ENCODE measurements at regions not wholly inside any gene's neighbourhood (a gene's known extent, or its start where the extent isn't known, plus 50 kb on each side); places are given as distances from the start of the nearest gene placed in this dataset.
"Not testable (repeated sequence)": the region's sequence is repeated elsewhere in the genome, so short reads cannot be mapped to it uniquely, and the experiment has no call there.

DNA sequence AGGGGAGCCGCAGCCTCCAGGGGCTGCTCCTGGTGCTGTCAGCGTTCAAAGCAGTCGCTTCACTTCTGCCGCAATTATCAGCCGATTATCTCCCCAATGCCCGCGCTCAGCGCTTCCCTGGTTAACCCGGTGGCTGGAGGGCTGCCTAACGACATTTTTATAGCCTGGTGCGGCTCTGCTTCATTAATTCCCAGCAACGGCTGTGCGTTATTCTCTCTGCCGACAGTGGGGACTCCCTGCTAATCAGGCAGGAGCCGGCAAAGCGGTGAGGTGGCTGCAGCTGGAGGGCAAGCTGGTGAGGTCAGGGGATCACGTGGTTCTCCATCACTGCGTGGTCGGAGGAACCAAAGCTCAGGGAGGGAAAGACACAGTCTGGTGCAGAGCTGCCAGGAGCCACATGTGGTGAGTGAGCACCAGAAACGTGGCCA is 62.9 kb downstream of the GLRX5 start:
- peak; percentile 54 for DNase-seq

DNA sequence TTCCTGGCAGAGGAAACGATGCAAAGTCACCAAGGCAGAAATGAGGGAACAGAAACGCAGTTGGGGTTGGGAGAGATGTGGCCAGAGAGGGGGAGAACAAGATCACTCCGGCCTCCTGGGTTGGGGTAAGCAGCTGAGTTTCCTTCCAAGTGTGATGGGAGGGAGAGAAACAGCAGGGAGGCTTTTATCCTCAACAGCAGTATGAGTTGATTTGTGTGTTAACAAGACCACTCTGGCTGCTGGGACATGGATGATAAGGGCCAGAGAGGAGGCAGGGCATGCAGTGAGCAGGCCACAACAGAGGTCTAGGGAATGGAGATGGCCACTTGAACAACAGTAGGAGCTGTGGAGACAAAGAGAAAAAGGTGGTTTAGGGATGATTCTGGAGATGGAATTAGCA is 66.8 kb downstream of the GLRX5 start:
- DNase-seq: no peak

DNA sequence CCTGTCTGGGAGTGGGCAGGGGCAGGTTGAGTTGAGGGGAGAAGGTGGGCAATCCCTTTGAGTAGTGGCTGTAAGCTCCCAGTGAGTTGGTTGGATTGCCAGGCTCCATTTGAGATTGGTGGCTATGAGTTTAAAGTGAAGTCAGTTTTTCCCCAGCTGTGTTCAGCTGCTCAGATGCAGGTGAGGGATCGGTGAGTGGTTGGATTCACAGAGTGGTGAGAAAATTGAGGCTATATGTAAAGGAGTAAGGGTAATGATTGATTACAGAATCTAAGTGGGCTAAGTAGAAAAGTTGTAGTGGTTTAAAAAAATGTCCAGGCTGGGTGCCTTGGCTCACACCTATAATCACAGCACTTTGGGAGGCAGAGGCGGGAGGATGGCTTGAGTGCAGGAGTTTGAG is 68.6 kb downstream of the GLRX5 start:
- DNase-seq: no peak

DNA sequence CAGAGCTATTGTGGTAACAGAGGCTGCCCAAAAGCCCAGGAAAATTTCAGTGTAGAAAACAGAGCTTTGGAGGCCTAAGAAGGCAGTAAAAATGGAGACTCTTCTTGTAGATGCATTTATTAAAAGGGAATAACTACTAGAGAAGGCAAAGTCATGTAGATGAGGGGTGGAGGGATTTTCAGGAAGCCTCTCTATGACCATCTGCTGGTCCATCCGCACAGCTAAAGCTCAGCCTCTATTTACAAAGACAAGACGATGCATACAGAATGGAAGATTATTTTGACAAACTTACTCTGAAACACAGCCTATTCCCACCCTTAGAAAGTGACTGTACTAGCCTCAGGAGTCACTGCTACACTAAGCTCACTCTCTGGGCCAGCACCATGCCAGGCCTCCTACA is 71.4 kb downstream of the GLRX5 start:
- no peak for DNase-seq

DNA sequence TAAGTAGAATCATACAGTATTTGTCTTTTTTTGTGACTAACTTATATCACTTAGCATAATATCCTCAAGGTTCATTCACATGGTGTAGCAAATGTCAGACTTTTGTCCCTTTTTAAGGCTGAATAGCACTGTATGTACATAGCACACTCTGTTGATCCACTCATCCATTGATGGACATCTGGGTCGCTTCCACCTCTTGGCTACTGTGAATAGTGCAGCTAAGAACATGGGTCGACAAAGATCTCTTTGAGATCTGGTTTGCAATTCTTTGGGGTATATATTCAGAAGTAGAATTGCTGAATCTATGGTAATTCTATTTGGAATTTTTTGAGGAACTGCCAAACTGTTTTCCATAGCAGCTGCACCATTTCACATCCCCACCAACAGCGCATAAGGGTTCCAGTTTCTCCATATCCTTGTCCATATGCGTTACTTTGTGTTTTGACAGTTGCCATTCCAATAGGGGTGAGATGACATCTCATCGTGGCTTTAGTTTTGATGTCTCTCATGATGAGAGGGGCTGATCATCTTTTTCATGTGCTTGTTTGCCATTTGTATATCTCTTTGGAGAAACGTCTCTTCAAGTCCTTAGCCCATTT is 73.9 kb downstream of the GLRX5 start:
- no peak for DNase-seq

DNA sequence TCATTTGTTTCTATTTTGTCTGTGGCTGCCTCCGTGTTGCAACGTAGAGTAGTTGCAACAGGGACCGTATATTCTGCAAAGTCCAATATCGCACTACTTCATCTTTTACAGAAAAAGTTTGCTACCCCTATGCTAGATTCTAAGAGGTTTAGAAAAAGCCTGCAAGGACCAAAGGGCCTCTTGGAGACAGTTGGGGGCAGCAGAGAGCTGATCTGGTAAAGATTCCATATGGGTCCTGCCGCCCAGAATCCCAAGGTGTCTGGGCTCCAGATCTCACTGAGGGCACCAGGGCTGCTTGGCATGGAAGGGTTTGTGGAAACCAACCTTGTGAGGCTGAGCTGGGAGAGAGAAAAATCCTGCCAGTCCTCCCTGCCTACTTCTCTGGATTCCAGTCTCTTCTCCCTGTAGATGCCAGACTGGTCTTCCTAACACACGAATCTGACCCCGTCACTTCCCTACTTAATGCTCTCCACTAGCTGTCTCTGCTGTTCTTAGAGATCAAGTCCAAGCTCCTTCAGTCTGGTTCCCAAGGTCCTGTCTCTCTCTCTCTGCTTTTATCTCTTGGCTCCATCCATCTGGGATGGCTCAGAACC is 74.6 kb downstream of the GLRX5 start:
- peak; percentile 18 for DNase-seq

DNA sequence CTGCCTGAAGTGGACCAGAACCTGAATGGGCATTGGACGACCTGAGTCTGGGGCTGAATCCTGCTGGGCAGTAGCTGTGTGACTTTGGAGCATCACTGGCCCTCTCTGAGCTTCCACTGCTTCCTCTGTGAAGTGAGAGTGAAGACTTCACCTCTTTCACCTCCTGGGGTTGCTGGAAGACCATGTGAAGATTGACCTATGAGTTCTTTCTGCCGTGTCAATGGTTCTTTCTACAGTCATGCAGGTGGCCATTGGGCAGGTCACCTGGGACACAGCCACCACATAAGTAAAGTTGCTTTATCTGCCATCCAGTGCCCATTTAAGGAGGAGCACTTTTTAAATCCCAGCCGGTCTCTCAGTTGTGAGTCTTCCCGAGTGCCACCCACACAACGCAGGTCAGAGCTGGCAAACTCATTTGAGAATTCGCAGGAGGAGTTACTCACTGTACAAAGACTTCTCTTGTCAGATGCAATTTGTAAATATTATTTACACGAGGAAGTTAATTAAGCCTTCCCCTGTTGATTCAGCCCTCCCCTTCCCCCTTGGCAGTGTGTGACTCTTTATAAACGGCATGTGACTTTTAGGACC is 74.8 kb upstream of the TCL1B start:
- DNase-seq: no peak

DNA sequence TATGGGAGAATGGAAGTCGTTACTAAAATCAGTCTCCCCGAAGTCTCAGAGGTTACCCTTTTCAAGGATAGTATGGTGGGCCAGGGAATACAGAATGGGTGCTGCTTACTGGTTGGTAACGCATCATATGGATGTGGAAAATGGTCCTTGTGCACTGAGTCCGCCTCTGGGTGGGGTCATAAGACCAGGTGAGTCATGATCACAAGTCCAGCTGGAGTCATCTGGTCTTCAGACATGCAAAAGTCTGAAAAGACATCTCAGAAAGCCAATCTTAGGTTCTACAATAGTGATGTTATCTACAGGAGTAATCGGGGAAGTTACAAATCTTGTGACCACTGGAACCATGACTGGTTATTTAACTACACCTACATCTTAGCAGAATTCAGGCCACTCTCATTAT is 71.9 kb upstream of the TCL1B start:
- DNase-seq: no peak

DNA sequence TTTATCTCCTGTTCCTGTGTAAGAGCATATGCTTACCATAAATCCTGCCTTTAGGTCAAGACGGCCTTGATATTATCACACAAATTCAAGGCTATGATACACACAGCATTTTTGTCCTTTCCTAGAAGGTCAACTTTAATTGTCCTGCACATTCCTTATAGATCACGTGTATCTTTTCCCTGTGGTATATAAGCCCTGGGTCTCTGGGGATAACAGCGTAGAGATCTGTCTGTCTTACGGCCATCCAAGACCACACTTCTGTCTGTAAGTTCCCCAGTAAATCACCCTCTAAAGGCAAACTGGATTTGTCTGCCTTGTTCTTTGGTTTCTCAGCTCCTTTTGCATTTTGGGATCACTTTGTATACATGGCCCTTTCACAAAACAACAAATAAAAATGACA is 69.5 kb upstream of the TCL1B start:
- no peak for DNase-seq

DNA sequence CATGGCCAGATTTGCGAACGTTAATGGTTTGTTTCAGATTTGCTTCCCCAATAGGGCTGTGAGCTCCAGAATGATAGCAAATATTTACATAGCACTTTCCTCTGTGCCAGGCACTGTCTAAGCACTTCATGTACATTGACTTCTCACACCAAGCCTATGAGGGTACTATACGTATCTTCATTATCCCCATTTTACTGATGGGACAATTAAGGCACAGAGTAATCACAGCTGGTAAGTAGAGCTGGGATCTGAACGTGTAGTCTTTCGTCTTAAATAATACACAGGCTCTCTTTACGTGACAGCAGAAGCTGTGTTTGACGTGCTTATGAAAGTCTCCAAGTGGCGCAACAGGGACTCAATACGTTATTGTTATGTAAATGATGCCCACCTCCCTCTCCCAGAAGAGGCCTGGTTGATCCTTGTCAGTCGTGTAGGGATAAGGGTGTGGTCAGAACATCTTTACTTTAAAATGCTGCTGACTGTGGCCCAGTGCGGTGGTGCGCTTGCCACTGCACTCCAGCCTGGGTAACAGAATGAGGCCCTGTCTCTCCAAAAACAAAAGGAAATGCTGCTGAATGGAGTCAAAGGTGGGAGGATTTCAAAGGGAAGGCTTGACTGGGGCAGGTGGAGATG is 66.3 kb upstream of the TCL1B start:
- peak; percentile 25 for DNase-seq

DNA sequence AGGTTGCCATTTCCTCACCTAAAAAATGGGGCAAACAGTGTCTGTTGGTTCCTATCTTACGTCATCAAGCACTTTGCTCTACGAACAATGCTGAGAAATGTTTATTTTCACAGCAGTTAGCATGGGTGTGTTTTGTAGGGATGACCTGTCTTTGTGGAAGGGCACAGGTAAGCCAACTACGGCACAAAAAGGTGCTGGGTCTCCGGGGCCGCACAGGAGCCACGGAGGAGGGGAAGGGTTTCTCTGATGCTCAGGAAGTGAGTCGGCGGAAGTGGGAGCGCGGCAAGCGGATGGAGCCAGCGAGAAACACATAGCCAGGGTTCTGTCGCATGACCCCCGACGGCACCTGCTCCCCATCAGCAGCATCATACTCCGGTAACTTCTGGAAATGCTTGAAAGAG is 65.6 kb upstream of the TCL1B start:
- DNase-seq: peak; percentile 57

DNA sequence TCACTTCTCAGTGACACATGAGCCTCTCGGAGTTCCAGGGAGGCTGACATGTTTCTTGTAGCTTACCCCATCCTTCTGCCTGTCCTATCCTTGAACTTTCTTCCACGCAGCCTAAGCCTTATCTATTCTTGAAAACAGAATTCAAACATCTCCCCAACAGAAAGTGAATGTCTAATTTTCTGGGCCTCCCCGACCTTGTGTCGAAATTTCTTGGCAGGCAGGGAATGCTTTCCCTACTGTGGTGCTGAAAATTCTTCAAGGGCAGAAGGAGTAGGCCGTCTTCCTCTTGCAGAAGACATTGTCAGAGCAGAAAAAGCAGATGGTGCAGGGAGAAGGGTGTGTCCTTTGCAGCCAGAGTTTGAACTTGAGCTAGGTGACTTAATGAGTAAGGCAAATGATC is 63.0 kb upstream of the TCL1B start:
- DNase-seq: no peak

DNA sequence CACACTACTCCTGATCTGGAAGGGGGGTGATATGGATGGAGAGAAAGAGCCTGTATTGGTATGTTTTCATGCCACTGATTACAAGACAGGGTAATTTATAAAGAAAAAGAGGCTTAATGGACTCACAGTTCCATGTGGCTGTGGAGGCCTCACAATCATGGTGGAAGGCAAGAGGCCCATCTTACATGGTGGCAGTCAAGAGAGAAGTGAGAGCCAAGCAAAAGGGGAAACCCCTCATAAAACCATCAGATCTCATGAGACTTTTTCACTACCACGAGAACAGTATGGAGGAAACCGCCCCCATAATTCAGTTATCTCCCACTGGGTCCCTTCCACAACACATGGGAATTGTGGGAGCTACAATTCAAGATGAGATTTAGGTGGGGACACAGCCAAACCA is 60.5 kb upstream of the TCL1B start:
- DNase-seq: not testable (repeated sequence)

DNA sequence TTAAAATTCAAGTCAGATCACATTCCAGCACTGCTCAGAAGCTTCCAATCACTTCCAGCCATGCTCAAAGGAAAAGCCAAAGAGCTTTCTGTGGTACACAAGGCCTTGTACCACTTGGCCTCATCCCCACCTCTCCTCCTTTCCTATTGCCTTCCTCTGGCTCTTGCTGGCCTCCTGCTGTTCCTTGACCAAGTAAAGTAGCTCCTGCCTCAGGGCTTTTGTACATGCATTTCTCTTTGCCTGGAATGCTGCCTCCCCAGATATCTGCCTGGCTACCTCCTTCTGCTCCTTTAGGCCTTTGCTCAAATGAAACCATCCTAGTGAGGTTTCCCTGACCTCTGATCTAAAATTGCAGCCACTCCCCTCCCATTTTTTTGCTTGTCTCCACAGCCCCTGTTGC is 51.2 kb upstream of the TCL1B start:
- DNase-seq: no peak
